CD4-positive, alpha-beta T cell treated with Interferon alpha-2 for 1 hour (primary cell): ENCODE measurements at regions not wholly inside any gene's neighbourhood (a gene's known extent, or its start where the extent isn't known, plus 50 kb on each side); places are given as distances from the start of the nearest gene placed in this dataset.
"Not testable (repeated sequence)": the region's sequence is repeated elsewhere in the genome, so short reads cannot be mapped to it uniquely, and the experiment has no call there.

Source experiments
- DNase-seq, 2 donors: peaks; one replicate each; pipeline ENCODE4 v3.0.0-alpha.2; 2020 to 2022

- DNase-seq: no peak
These were observed 1919.8 kb upstream of the AGA start for GRCh38 chr4:179361978-179362486.

GRCh38 chr4:179365932-179366331 lies 1923.7 kb upstream of the AGA start:
- DNase-seq: not testable (repeated sequence)

- no peak for DNase-seq
These were observed 1930.0 kb upstream of the AGA start for GRCh38 chr4:179372242-179372641.

GRCh38 chr4:179372746-179373145 lies 1930.5 kb upstream of the AGA start:
- no peak for DNase-seq

GRCh38 chr4:179378847-179379246 lies 1936.6 kb upstream of the AGA start:
- DNase-seq: not testable (repeated sequence)

GRCh38 chr4:179392787-179393186 lies 1950.5 kb upstream of the AGA start:
- DNase-seq: no peak

GRCh38 chr4:179398414-179398813 lies 1956.2 kb upstream of the AGA start:
- no peak for DNase-seq

GRCh38 chr4:179399054-179399782 lies 1957.0 kb upstream of the AGA start:
- DNase-seq: no peak

GRCh38 chr4:179415037-179415846 lies 1973.0 kb upstream of the AGA start:
- DNase-seq: no peak

- no peak for DNase-seq
These were observed 1973.6 kb upstream of the AGA start for GRCh38 chr4:179415847-179416223.

GRCh38 chr4:179417357-179417756 lies 1975.1 kb upstream of the AGA start:
- no peak for DNase-seq

GRCh38 chr4:179437962-179438361 lies 1995.7 kb upstream of the AGA start:
- no peak for DNase-seq

- no peak for DNase-seq
These were observed 1999.4 kb upstream of the AGA start for GRCh38 chr4:179441596-179441995.

GRCh38 chr4:179447308-179447707 lies 2005.1 kb upstream of the AGA start:
- no peak for DNase-seq

- DNase-seq: no peak
These were observed 2023.0 kb upstream of the AGA start for GRCh38 chr4:179465131-179465797.

- DNase-seq: no peak
These were observed 2025.6 kb upstream of the AGA start for GRCh38 chr4:179467878-179468277.

- DNase-seq: no peak
These were observed 2029.9 kb upstream of the AGA start for GRCh38 chr4:179472164-179472563.

GRCh38 chr4:179478608-179479007 lies 2036.4 kb upstream of the AGA start:
- DNase-seq: no peak

- no peak for DNase-seq
These were observed 2043.5 kb upstream of the AGA start for GRCh38 chr4:179485781-179486180.

GRCh38 chr4:179486570-179487335 lies 2044.5 kb upstream of the AGA start:
- no peak for DNase-seq

GRCh38 chr4:179492260-179493080 lies 2050.2 kb upstream of the AGA start:
- DNase-seq: no peak

- no peak for DNase-seq
These were observed 2061.7 kb upstream of the AGA start for GRCh38 chr4:179503976-179504375.
